LNCaP clone FGC (cell line): ENCODE measurements at regions not wholly inside any gene's neighbourhood (a gene's known extent, or its start where the extent isn't known, plus 50 kb on each side); places are given as distances from the start of the nearest gene placed in this dataset.

ENCODE experiments used
- DNase-seq: peaks from one replicate; pipeline ENCODE4 v3.0.0-alpha.2; 2011; ENCODE audit warnings: low read depth
- H3K4me3 ChIP-seq: 2 replicates; pipeline ENCODE4 v1.5.1; 2011; ENCODE audit warnings: mild to moderate bottlenecking, low read depth, low read length, control low read depth
- TF ChIP-seq, protein P1 (sequence below): IDR thresholded peaks from 2 replicates; pipeline ENCODE4 v1.5.1; 2012; ENCODE audit warnings: mild to moderate bottlenecking; ENCODE audit not compliant: control insufficient read depth, insufficient read depth; ENCODE audit errors: extremely low read depth

DNA sequence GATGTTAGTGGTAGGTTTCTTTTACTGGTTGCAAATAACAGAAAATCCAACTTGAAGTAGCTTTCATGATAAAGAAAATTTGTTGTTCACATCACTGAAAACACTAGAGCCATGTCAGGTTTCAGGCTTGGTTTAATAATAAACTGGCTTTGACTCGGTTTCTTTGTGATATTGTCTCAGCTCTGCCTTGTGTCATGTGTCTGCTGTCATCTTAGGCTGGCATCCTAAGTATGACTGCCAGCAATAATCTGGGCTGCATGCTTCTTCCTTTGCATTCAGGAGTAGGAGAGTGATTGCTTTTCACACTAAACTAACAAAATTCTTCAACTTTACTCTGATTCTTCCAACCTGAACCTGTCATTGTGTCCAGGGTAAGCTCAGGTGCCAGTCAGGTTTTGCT is 474.0 kb upstream of the B3GALT2 start:
- DNase-seq, result no peak
- TF ChIP-seq, protein P1, sequence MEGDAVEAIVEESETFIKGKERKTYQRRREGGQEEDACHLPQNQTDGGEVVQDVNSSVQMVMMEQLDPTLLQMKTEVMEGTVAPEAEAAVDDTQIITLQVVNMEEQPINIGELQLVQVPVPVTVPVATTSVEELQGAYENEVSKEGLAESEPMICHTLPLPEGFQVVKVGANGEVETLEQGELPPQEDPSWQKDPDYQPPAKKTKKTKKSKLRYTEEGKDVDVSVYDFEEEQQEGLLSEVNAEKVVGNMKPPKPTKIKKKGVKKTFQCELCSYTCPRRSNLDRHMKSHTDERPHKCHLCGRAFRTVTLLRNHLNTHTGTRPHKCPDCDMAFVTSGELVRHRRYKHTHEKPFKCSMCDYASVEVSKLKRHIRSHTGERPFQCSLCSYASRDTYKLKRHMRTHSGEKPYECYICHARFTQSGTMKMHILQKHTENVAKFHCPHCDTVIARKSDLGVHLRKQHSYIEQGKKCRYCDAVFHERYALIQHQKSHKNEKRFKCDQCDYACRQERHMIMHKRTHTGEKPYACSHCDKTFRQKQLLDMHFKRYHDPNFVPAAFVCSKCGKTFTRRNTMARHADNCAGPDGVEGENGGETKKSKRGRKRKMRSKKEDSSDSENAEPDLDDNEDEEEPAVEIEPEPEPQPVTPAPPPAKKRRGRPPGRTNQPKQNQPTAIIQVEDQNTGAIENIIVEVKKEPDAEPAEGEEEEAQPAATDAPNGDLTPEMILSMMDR, result no peak
- H3K4me3 ChIP-seq, result no peak overlapping the region

DNA sequence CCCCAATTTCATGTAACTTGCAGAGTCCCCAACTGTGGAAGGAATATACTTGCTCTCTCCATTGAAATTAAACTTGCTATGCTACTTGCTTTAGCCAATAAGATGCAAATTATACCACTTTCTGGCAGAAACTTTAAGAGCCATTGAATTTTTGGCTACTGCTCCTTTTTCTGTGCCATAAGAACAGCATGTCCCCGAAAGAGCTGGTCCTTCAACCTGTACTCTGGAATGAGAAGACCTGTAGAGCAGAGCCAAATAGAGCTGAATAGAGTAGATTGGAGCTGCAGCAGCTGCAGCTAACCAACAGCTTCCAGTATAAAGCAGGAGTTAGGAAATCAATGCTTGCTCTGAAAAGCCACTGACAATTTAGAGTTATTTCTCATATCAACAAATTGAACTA is 472.3 kb upstream of the B3GALT2 start:
- no peak overlapping the region for H3K4me3 ChIP-seq
- TF ChIP-seq, protein P1, result no peak
- no peak for DNase-seq

DNA sequence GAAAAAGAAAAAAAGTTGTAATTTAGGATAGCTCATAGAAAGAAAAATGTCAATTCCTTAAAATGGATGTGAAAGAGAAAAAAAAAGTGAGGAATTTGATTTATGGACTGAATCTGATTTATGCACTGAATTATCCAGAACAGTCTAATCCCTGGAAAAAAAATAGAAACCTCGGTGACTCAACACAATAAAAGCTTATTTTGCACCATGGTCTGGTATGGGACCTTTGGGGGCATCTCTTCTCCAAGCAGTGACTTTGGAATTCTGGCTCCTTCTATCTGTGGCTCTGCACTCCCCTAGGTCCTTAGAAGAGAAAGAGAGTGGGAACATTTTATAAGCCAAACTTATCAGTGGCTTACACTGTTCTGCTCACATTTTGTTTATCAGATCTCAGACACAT is 471.7 kb upstream of the B3GALT2 start:
- TF ChIP-seq, protein P1, result no peak
- no peak for DNase-seq
- H3K4me3 ChIP-seq, result no peak overlapping the region

DNA sequence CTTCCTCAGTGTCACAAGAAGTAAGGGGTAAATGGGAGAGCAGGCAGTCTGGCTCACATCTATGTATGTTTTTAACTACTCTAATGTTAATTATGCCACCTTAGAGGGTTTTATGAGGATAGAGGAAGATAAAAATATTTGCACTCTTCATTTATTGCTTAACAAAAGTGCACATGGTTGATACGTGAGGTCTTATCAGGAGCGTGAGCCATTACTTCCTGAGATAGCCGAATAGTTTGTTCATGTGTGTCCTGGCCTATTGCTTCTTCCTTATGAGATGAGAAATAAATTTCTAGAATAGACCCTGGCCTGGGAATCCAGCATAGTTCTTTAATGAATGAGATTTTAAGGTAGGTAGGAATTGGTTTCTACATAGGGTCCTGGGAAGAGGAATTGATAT is 471.1 kb upstream of the B3GALT2 start:
- no peak for DNase-seq
- TF ChIP-seq, protein P1, result no peak

DNA sequence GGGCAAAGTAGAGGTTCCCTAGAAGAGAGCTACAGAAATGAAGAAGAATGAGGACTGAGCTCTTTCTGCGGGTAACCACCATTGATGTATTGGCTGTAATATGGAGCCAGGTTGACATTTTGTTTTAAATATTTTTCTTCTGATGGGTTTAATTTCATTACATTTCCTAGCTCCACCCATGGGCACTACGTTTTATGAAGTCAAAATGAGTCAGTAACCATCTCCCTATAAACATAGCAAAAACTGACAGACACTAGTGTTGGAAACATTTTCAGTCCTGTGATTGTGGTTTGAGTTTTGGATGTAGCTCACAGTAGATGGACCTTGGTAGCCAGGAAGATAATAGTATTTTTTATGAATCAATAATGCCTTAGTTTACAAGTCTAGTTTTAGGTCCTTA is 470.4 kb upstream of the B3GALT2 start:
- DNase-seq, result no peak
- TF ChIP-seq, protein P1, result no peak
- no peak overlapping the region for H3K4me3 ChIP-seq

More for the DNA sequence above, 471.1 kb upstream of the B3GALT2 start:
- no peak overlapping the region for H3K4me3 ChIP-seq

DNA sequence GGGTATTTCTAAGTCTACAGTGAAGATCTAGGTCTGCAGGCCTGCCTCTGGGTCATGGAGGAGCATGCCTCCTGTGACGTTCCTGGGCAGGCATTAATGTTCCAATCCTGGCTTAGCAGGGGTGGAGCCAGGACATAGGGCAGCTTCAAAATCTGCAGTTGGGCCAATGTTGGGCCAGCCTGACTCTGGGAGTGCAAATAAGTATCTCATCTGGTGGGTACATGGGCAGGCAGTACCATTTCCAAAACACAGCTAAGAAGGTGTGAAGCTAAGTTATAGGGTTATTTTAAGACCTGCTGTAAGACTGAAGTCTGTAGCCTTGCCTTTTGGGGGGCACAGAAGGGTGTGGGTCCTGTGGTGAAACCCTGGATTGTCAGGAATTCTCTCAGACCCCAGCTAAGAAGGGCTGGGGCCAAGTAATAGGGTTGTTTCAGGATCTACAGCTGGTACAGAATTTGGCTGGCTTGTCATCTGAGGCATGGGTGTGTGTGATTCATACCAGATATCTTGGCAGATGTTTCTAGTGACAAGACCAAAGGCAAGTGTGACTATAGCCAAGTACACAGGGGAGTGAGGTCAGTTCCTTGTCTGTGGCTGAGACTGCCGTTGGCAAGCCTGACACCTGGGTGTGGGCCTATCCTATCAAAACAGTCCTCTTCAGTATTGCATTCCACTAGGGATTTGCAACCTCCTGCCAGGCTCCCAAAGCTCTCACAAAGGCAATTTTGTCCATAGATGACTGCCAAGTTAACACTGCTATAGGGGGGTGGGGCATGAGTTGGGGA is 468.7 kb upstream of the B3GALT2 start:
- no peak overlapping the region for H3K4me3 ChIP-seq
- TF ChIP-seq, protein P1, result no peak
- DNase-seq, result no peak

DNA sequence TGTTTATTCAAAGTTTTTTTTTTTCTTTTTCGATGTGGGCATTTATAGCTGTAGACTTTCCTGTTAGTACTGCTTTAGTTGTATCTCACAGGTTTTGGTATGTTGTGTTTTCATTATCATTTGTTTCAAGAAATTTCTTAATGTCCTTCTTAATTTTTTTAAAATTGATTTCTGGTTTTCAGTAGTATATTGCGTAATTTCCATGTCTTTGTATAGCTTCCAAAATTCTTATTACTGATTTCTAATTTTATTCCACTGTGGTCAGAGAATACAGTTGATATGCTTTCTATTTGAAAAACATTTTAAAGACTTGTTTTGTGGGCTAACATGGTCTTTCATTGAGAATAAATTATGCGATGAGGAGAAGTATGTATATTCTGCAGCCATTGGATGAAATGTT is 463.2 kb upstream of the B3GALT2 start:
- H3K4me3 ChIP-seq, result no peak overlapping the region
- no peak for DNase-seq
- TF ChIP-seq, protein P1, result no peak
